Aorta (tissue), 5 donors: ENCODE measurements at regions not wholly inside any gene's neighbourhood (a gene's known extent, or its start where the extent isn't known, plus 50 kb on each side); places are given as distances from the start of the nearest gene placed in this dataset.

Experiments used
- ATAC-seq: fragments of 200-7000 bp; cut with Tn5 transposase; one replicate; pipeline ENCODE4 v1.9.1; 2022; ENCODE audit warnings: moderate library complexity; ENCODE audit not compliant: low FRiP score
- DNase-seq, 2 donors: peaks; one replicate each; pipeline ENCODE4 v3.0.0-alpha.2; 2020
- H3K27ac ChIP-seq, 2 donors: one replicate each; pipeline ENCODE4 v1.5.1; 2013; ENCODE audit warnings: low read length in 2 of 2, mild to moderate bottlenecking in 2 of 2, moderate library complexity in 2 of 2, control low read depth in 1 of 2, inconsistent platforms in 1 of 2, low read depth in 1 of 2
- H3K27me3 ChIP-seq, 2 donors: one replicate each; pipeline ENCODE4 v1.6.1; 2013; ENCODE audit warnings: control low read depth in 1 of 2, low read length in 1 of 2, mild to moderate bottlenecking in 1 of 2, moderate library complexity in 1 of 2; ENCODE audit not compliant: insufficient read depth in 2 of 2, control insufficient read depth in 1 of 2
- H3K36me3 ChIP-seq, 2 donors: one replicate each; pipeline ENCODE4 v1.6.1; 2013; ENCODE audit warnings: control low read depth in 1 of 2, low read length in 1 of 2, mild to moderate bottlenecking in 1 of 2; ENCODE audit not compliant: insufficient read depth in 2 of 2, control insufficient read depth in 1 of 2
- H3K4me1 ChIP-seq, 2 donors: one replicate each; pipeline ENCODE4 v1.6.1; 2013; ENCODE audit warnings: low read length in 2 of 2, control low read depth in 1 of 2, mild to moderate bottlenecking in 1 of 2, moderate library complexity in 1 of 2; ENCODE audit not compliant: insufficient read depth in 2 of 2, control insufficient read depth in 1 of 2
- H3K4me3 ChIP-seq, 2 donors: one replicate each; pipeline ENCODE4 v1.5.1; 2013; ENCODE audit warnings: low read length in 2 of 2, control low read depth in 1 of 2, mild to moderate bottlenecking in 1 of 2
- H3K9me3 ChIP-seq: one replicate; pipeline ENCODE4 v1.6.1; 2013; ENCODE audit warnings: mild to moderate bottlenecking, low read length; ENCODE audit not compliant: control insufficient read depth
- WGBS, 2 donors: extraction: QIAGEN DNeasy Blood & Tissue Kit; methylation state at CpG; one replicate each; pipeline ENCODE4 v1.1.7; 2013; 5-methylcytosine and 5-hydroxymethylcytosine counted together
- intact Hi-C, 2 donors: fragments of 100-400 bp; cut with DNase I; formaldehyde crosslinking; loops; one replicate each; pipeline versions ENCODE4 v1.14.2 to v1.15.0; 2022
- donor health status: healthy with polysubstance abuse.
- donor health status: Bipolar disorder and iron deficiency.
- donor health status: DM: no; HTN: no; CAD: no.
- donor health status: DM: no; HTN: no; CAD: no.
- donor health status: DM: yes; HTN: yes; CAD: no.

DNA sequence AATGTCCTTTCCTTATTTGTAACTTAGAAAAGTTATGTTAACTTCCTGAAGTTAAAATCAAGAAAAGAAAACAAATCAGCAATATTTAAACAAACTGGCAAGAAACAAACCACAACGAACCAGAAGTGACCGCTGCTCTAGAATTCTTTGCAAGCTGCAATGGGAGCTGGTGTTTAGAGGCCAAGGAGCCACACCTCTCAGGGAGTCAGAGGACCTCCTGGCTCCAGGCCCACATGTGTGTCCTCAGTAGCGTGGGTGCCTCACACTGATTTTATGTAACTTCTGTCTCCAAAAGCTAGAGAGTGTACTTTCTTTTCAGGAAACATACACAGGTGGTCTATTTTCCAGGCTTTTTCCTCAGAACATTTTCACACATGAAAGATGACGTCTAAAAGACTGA lies 100.4 kb downstream of the IRX2 start:
- 67 to 77% methylated on average over 4 of the region's 4 CpGs for WGBS, 2 donors
- no peak overlapping the region for H3K4me3 ChIP-seq

DNA sequence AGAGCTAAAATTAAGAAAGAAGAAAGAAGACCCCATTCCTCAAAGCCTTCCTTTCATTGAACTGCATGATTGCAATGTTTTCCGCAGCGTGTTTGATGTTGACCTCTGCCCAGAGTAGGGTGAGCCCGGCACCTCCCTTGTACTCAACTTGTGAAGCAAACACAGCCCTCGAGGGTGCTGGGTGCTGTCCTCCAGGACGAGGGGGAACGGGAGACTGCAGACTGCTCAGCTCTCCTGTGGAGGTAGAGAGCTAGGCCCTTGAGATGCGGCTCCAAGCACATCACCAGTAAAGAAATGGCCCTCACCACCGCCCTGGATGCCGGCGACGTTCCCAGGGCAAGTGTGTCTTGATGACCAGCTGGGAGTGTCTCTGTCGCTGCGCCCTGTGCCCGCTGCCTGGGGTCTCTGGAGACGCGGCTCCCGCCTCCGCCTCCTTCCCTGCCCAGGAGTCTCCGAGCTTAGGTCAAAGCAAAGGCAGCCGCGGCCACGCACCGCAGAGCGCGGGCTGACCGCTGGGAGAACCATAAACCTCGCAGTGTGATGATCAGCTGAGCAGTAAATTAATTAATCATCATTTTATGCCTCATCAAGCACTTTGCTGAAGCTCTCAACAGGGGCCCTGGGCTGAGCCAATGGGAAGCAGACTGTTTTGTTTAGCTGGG lies 108.7 kb downstream of the IRX2 start:
- Histone ChIP-seq H3K27me3 (no peaks in the 10 kb centered on the region), H3K27ac (no peak overlapping the region), H3K36me3 (no peaks in the 10 kb centered on the region), H3K4me1 (no peaks in the 10 kb centered on the region), H3K9me3 (no peaks in the 10 kb centered on the region), H3K4me3 (no peak overlapping the region)
- DNase-seq (no peak), ATAC-seq (no peak)
- WGBS, 2 donors = 27 to 38% methylated on average over 26 to 27 of the region's 27 CpGs
- intact Hi-C loops = no loop called here

More for the DNA sequence above, 100.4 kb downstream of the IRX2 start:
- Histone ChIP-seq H3K27ac (no peak overlapping the region), H3K36me3 (no peaks in the 10 kb centered on the region), H3K4me1 (no peaks in the 10 kb centered on the region), H3K27me3 (no peaks in the 10 kb centered on the region), H3K9me3 (peaks cover 1% of the 10 kb centered on the region)
- intact Hi-C loops = no loop called here
- DNase-seq = no peak
- ATAC-seq = no peak

DNA sequence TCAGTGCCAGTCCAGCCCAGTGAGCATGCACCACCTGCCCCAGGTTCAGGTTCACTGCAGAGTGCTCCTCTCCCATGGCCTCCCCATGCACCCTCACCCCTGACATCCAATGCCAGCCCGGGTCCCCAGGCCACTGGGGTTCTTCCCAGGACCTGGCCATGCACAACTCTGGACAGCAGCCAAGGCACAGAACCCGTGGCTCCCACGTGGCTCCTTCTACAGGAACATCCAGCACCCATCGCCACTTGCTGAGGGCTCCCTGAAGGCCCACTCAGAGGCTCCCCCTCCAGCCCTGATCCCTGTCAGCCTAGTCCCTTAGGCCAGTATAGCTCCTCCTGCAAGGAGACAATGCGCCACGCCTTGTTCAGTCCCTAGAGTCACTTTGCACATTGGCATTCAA lies 110.8 kb downstream of the IRX2 start:
- H3K4me1 ChIP-seq = no peaks in the 10 kb centered on the region
- no peak overlapping the region for H3K27ac ChIP-seq
- no peaks in the 10 kb centered on the region for H3K36me3 ChIP-seq
- H3K9me3 ChIP-seq = no peaks in the 10 kb centered on the region
- WGBS, 2 donors = 84 to 88% methylated on average over 6 of the region's 6 CpGs
- ATAC-seq (no peak), DNase-seq (no peak)
- no peak overlapping the region for H3K4me3 ChIP-seq
- H3K27me3 ChIP-seq = no peaks in the 10 kb centered on the region
- intact Hi-C loops = no loop called here

DNA sequence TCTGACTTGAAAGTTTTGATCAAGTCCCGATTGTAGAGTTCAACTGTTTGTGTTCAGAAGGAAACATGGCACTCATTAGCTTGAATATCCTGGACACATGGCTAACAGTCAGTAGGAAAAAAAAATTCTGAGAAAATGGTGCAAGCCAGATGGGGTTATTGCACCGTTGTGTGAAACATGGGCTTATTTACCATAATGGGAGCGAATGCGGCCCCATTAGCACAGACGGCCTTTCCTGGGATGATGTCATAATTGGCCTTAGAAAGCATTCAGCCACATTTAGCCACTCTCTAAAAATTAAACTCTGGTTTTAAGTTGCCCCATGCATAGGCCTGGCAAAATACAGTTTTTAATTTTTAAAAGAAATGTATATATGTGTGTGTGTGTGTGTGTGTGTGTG lies 112.1 kb downstream of the IRX2 start:
- peaks cover 3% of the 10 kb centered on the region for H3K9me3 ChIP-seq
- 35 to 44% methylated on average over 5 of the region's 5 CpGs for WGBS, 2 donors
- no peaks in the 10 kb centered on the region for H3K36me3 ChIP-seq
- no peaks in the 10 kb centered on the region for H3K4me1 ChIP-seq
- no peak overlapping the region for H3K4me3 ChIP-seq
- H3K27ac ChIP-seq = no peak overlapping the region
- ATAC-seq = no peak
- intact Hi-C loops = no loop called here
- DNase-seq = no peak
- H3K27me3 ChIP-seq = no peaks in the 10 kb centered on the region

DNA sequence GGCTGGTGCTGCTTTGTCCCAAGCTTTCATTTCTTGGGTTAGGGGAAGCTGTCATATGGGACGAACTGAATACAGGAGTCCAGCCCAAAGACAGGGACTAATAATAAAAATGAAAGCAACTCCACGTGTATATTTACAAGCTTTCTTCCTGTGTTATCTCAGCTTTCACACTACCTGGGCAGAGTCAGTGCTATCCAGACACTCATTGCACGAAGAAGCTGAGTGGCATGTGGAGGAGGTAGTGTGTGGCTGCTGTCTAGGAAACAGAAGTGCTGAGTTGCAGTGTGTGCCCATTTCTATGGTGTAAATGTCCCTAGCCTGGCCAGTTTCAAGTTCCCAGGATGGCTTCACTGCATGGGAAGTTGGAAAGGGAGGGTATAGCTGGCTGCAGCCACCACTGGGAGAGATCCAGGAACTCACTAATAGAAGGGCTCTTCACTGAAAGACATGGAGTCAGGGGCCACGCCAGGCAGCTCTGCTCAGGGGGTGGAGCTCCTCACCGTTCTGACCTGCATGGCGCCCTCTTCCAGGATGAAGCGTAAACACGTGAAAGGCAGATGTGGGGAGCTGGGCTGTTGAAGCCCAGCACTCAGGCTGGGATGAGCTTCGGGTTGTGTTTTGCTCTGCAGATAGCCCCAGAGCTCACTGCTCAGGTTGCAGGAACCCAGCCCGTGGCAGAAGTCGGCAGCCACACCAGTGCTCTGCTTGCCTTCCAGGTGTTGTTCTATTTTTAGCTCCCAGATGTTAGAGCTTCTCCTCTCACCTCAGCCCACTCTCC lies 116.9 kb downstream of the IRX2 start:
- 70% methylated on average over 11 of the region's 11 CpGs for WGBS, 2 donors
- intact Hi-C loops = no loop called here
- Histone ChIP-seq H3K27ac (no peak overlapping the region), H3K27me3 (no peaks in the 10 kb centered on the region), H3K9me3 (peaks cover 3% of the 10 kb centered on the region), H3K4me1 (no peaks in the 10 kb centered on the region), H3K4me3 (no peak overlapping the region), H3K36me3 (no peaks in the 10 kb centered on the region)
- DNase-seq (no peak), ATAC-seq (no peak)

DNA sequence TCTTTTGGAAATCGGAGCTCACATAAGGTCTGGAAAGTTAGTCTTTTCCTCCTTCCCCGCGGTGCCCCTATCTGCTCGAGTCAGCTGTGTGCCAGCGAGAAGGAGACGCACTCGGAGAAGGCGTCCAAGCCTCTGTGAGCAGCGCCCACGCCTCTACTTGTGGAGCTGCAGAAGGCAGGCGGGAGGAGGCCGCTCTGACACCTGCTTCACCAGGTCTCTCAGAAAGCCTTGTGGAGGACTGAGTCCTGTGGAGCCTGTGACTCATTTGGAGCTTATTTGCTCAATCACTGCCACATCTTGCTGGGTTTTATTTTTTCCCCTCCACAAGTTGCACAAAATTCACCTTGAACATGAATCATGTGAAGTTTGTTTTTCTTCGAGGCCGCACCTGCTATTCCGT lies 117.5 kb downstream of the IRX2 start:
- Histone ChIP-seq H3K27ac (no peak overlapping the region), H3K4me3 (no peak overlapping the region), H3K36me3 (no peaks in the 10 kb centered on the region), H3K9me3 (peaks cover 3% of the 10 kb centered on the region), H3K27me3 (no peaks in the 10 kb centered on the region), H3K4me1 (no peaks in the 10 kb centered on the region)
- DNase-seq (no peak), ATAC-seq (no peak)
- intact Hi-C loops = no loop called here
- 90 to 91% methylated on average over 15 of the region's 15 CpGs for WGBS, 2 donors

DNA sequence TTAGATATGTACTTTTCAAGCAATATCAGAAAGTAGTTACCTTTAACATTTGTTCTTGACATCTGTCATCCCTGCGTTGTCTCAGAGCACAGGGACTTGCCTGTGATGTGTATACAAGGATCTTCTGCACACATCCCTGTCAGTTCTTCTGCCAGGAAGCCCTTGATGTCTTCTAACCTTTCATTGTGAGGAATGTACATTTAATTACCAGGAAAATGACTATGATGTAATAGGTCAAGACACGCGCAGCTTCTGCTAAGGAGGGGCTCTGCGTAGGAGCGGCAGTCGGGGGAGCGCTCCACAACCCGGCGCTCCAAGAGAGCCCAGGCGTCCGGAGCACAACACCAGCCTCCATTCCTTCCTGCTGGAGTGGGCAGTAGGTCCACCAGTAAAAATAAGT lies 119.7 kb downstream of the IRX2 start:
- Histone ChIP-seq H3K36me3 (no peaks in the 10 kb centered on the region), H3K27ac (no peak overlapping the region), H3K4me1 (no peaks in the 10 kb centered on the region), H3K27me3 (no peaks in the 10 kb centered on the region), H3K9me3 (peaks cover 3% of the 10 kb centered on the region), H3K4me3 (no peak overlapping the region)
- intact Hi-C loops = no loop called here
- no peak for DNase-seq
- WGBS, 2 donors = 80 to 83% methylated on average over 11 of the region's 11 CpGs
- no peak for ATAC-seq

DNA sequence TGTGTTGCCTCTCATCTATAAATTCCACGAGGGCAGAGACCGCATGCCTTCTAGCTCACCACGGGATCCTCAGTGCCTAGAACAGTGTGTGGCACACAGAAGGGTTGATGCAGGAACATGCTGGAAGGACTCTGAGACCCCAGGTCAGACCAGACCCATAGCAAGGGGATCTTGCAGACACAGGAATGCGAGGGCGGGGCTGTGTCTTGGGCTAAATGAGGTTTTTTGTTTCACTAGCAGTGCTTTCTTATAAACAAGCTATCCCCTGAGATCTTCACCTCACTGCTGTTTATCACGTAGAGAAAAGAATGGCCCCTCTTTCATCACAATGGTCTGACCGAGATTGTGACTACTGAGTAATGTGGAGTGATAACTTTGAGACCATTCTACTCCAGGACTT lies 122.4 kb downstream of the IRX2 start:
- Histone ChIP-seq H3K4me3 (no peak overlapping the region), H3K4me1 (no peaks in the 10 kb centered on the region), H3K27me3 (no peaks in the 10 kb centered on the region), H3K9me3 (no peaks in the 10 kb centered on the region), H3K27ac (no peak overlapping the region), H3K36me3 (no peaks in the 10 kb centered on the region)
- 52 to 54% methylated on average over 7 of the region's 7 CpGs for WGBS, 2 donors
- DNase-seq = no peak
- no peak for ATAC-seq
- intact Hi-C loops = no loop called here

DNA sequence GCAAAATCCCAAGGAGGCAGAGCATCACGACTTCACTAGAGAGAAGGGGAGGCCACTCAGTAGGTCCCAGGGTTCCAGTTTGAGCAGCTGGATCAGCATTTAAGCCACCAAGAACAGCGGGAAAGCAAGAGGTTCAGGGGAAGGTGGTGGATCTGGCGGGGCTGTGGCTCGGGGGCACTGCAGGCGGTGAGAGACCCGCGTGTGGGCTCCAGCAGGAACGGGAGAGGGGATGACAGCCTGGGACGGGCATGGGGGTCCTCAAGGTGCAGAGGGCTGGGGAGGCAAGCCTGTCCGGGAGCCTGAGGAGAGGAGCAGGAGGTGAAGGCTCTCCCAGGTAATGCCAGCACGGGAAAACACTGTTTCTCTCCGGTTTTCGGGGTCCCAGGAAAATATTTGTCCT lies 123.6 kb downstream of the IRX2 start:
- no peaks in the 10 kb centered on the region for H3K4me1 ChIP-seq
- H3K9me3 ChIP-seq = no peaks in the 10 kb centered on the region
- 85 to 88% methylated on average over 13 of the region's 13 CpGs for WGBS, 2 donors
- intact Hi-C loops = no loop called here
- H3K4me3 ChIP-seq = no peak overlapping the region
- H3K36me3 ChIP-seq = no peaks in the 10 kb centered on the region
- DNase-seq = no peak
- no peak for ATAC-seq
- no peak overlapping the region for H3K27ac ChIP-seq
- no peaks in the 10 kb centered on the region for H3K27me3 ChIP-seq
